HG02870 (cell line): ENCODE measurements at regions not wholly inside any gene's neighbourhood (a gene's known extent, or its start where the extent isn't known, plus 50 kb on each side); places are given as distances from the start of the nearest gene placed in this dataset.
"Not testable (repeated sequence)": the region's sequence is repeated elsewhere in the genome, so short reads cannot be mapped to it uniquely, and the experiment has no call there.

ENCODE experiments used
- ATAC-seq: cut with Tn5 transposase; IDR thresholded peaks from one replicate; pipeline ENCODE4 v1.9.1; 2021; ENCODE audit warnings: mild to moderate bottlenecking, moderate library complexity; ENCODE audit not compliant: unreplicated experiment

- no peak for ATAC-seq
Measured at GRCh38 chr1:215023155-215023832, 59.2 kb upstream of the KCNK2 start.

GRCh38 chr1:215028954-215029353, 53.6 kb upstream of the KCNK2 start:
- ATAC-seq, result no peak

GRCh38 chr1:215030581-215030980, 52.0 kb upstream of the KCNK2 start:
- not testable (repeated sequence) for ATAC-seq

GRCh38 chr1:215031392-215031791, 51.1 kb upstream of the KCNK2 start:
- ATAC-seq, result no peak
